B cell (primary cell): ENCODE measurements at regions not wholly inside any gene's neighbourhood (a gene's known extent, or its start where the extent isn't known, plus 50 kb on each side); places are given as distances from the start of the nearest gene placed in this dataset.

Experiments used
- EZH2 ChIP-seq: IDR thresholded peaks from 2 replicates; pipeline ENCODE4 v1.6.1; 2012; ENCODE audit warnings: borderline replicate concordance, low read depth, mild to moderate bottlenecking, moderate library complexity, low read length; ENCODE audit not compliant: insufficient read depth, poor library complexity, severe bottlenecking
- TF ChIP-seq, protein P1 (sequence below): fragments of 200-600 bp; IDR thresholded peaks from one replicate; pipeline ENCODE4 v1.8.0; 2022; ENCODE audit warnings: antibody characterized with exemption, mild to moderate bottlenecking

DNA sequence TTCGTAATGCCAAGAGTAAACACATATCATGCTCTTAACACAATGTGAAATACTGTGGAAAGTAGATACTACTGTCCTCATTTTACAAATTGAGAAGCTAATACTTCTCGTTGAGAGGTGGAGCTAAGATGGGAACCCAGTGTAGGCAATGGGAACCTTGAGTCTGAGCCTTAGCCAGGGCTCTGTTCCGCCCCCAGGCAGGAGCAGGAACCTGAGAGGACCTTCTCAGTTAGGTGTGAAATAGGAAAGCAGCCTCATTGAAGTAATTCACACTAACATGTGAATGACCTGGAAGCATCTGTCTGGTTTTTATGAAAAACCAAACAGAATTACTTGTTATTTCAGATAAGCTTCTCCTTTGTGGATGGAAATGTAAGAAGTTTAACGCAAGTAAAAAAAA lies 62.6 kb upstream of the RBFOX1 start:
- TF ChIP-seq, protein P1, sequence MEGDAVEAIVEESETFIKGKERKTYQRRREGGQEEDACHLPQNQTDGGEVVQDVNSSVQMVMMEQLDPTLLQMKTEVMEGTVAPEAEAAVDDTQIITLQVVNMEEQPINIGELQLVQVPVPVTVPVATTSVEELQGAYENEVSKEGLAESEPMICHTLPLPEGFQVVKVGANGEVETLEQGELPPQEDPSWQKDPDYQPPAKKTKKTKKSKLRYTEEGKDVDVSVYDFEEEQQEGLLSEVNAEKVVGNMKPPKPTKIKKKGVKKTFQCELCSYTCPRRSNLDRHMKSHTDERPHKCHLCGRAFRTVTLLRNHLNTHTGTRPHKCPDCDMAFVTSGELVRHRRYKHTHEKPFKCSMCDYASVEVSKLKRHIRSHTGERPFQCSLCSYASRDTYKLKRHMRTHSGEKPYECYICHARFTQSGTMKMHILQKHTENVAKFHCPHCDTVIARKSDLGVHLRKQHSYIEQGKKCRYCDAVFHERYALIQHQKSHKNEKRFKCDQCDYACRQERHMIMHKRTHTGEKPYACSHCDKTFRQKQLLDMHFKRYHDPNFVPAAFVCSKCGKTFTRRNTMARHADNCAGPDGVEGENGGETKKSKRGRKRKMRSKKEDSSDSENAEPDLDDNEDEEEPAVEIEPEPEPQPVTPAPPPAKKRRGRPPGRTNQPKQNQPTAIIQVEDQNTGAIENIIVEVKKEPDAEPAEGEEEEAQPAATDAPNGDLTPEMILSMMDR: no peak
- TF ChIP-seq EZH2: no peak
